Astrocyte (in vitro differentiated cells and primary cell): ENCODE measurements at regions not wholly inside any gene's neighbourhood (a gene's known extent, or its start where the extent isn't known, plus 50 kb on each side); places are given as distances from the start of the nearest gene placed in this dataset.

Experiments
- EZH2 ChIP-seq: IDR thresholded peaks from 2 replicates; pipeline ENCODE4 v1.6.1; 2012; ENCODE audit warnings: mild to moderate bottlenecking, low read length, inconsistent platforms; ENCODE audit not compliant: insufficient read depth
- TF ChIP-seq, protein P1 (sequence below): IDR thresholded peaks from 2 replicates; pipeline ENCODE4 v1.5.1; 2011; ENCODE audit warnings: low read depth, mild to moderate bottlenecking, inconsistent platforms, low read length, moderate library complexity; ENCODE audit not compliant: insufficient read depth

DNA sequence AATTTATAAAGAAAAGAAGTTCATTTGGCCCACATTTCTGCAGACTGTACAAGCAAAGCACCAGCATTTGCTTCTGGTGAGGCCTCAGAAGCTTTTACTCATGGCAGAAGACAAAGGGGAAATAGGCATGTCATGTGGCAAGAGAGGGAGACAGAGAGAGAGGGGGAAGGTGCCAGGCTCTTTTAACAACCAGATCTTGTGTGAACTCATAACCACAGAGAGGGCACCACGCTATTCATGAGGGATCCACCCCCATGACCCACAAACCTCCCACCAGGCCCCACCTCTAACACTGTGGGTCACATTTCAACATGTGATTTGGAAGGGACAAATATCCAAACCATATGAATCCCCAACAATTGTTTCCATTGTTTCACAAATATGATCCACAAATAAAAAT is 467.9 kb downstream of the SIPA1L2 start:
- TF ChIP-seq, protein P1, sequence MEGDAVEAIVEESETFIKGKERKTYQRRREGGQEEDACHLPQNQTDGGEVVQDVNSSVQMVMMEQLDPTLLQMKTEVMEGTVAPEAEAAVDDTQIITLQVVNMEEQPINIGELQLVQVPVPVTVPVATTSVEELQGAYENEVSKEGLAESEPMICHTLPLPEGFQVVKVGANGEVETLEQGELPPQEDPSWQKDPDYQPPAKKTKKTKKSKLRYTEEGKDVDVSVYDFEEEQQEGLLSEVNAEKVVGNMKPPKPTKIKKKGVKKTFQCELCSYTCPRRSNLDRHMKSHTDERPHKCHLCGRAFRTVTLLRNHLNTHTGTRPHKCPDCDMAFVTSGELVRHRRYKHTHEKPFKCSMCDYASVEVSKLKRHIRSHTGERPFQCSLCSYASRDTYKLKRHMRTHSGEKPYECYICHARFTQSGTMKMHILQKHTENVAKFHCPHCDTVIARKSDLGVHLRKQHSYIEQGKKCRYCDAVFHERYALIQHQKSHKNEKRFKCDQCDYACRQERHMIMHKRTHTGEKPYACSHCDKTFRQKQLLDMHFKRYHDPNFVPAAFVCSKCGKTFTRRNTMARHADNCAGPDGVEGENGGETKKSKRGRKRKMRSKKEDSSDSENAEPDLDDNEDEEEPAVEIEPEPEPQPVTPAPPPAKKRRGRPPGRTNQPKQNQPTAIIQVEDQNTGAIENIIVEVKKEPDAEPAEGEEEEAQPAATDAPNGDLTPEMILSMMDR = no peak
- TF ChIP-seq EZH2 = no peak
